Activated T-cell treated with anti-CD3 and anti-CD28 coated beads, Interleukin-2, amount 50 U/mL, for 4 hours (primary cell): ENCODE measurements at regions not wholly inside any gene's neighbourhood (a gene's known extent, or its start where the extent isn't known, plus 50 kb on each side); places are given as distances from the start of the nearest gene placed in this dataset.
A peak's percentile ranks its signal among the peaks of the same experiment; 100 is the strongest.
"Not testable (repeated sequence)": the region's sequence is repeated elsewhere in the genome, so short reads cannot be mapped to it uniquely, and the experiment has no call there.

Experiments used
- ATAC-seq, 2 donors: fragments of 200-7000 bp; cut with Tn5 transposase; one replicate each; pipeline ENCODE4 v1.10.0; 2021
- DNase-seq: peaks from one replicate; pipeline ENCODE4 v3.0.0-alpha.2; 2020
- H3K27me3 Mint-ChIP-seq: one replicate; pipeline ENCODE4 v1.8.0; 2021; ENCODE audit warnings: low read depth, mixed read lengths
- H3K36me3 Mint-ChIP-seq: one replicate; pipeline ENCODE4 v1.8.0; 2022; ENCODE audit warnings: mixed read lengths; ENCODE audit not compliant: insufficient read depth
- H3K4me1 Mint-ChIP-seq: one replicate; pipeline ENCODE4 v1.8.0; 2021; ENCODE audit warnings: low read depth, mixed read lengths
- H3K4me3 Mint-ChIP-seq: one replicate; pipeline ENCODE4 v1.8.0; 2021; ENCODE audit warnings: mild to moderate bottlenecking, moderate library complexity, mixed read lengths
- H3K9me3 Mint-ChIP-seq: one replicate; pipeline ENCODE4 v1.8.0; 2021; ENCODE audit warnings: mixed read lengths

- not testable (repeated sequence) for H3K4me3 Mint-ChIP-seq, H3K9me3 Mint-ChIP-seq, H3K36me3 Mint-ChIP-seq, ATAC-seq, DNase-seq, H3K27me3 Mint-ChIP-seq
- peaks cover 16% of the 10 kb centered on the region for H3K4me1 Mint-ChIP-seq
These were observed 64.8 kb downstream of the B4GALT7 start for GRCh38 chr5:177664737-177665136.

- not testable (repeated sequence) for H3K36me3 Mint-ChIP-seq, ATAC-seq, H3K27me3 Mint-ChIP-seq, DNase-seq, H3K4me3 Mint-ChIP-seq, H3K9me3 Mint-ChIP-seq
- peaks cover 19% of the 10 kb centered on the region for H3K4me1 Mint-ChIP-seq
These were observed 65.2 kb downstream of the B4GALT7 start for GRCh38 chr5:177665172-177665571.

- H3K4me3 Mint-ChIP-seq, DNase-seq, ATAC-seq, H3K9me3 Mint-ChIP-seq, H3K36me3 Mint-ChIP-seq, H3K27me3 Mint-ChIP-seq: not testable (repeated sequence)
- H3K4me1 Mint-ChIP-seq: peaks cover 21% of the 10 kb centered on the region
These were observed 66.0 kb downstream of the B4GALT7 start for GRCh38 chr5:177665960-177666359.

GRCh38 chr5:177671035-177671754 is 71.3 kb downstream of the B4GALT7 start:
- DNase-seq: not testable (repeated sequence)

GRCh38 chr5:177671755-177672690 is 72.1 kb downstream of the B4GALT7 start:
- H3K4me3 Mint-ChIP-seq: peak overlapping the region; percentile 37
- H3K36me3 Mint-ChIP-seq, H3K9me3 Mint-ChIP-seq, H3K4me1 Mint-ChIP-seq, H3K27me3 Mint-ChIP-seq: not testable (repeated sequence)
- ATAC-seq (peak; percentile 80 to 89), DNase-seq (peak; percentile 75)

More at GRCh38 chr5:177671035-177671754, 71.3 kb downstream of the B4GALT7 start:
- H3K4me3 Mint-ChIP-seq, H3K4me1 Mint-ChIP-seq, H3K9me3 Mint-ChIP-seq, H3K36me3 Mint-ChIP-seq, H3K27me3 Mint-ChIP-seq: not testable (repeated sequence)
- ATAC-seq: peak; percentile 35 to 37
